Stomach smooth muscle (tissue), 2 donors: ENCODE measurements at regions not wholly inside any gene's neighbourhood (a gene's known extent, or its start where the extent isn't known, plus 50 kb on each side); places are given as distances from the start of the nearest gene placed in this dataset.
"Not testable (repeated sequence)": the region's sequence is repeated elsewhere in the genome, so short reads cannot be mapped to it uniquely, and the experiment has no call there.

ENCODE experiments used
- H3K27ac ChIP-seq: one replicate; pipeline ENCODE4 v1.7.0; 2013; ENCODE audit warnings: mild to moderate bottlenecking, low read length, inconsistent platforms
- H3K27me3 ChIP-seq, 2 donors: one replicate each; pipeline ENCODE4 v1.7.0; 2013; ENCODE audit warnings: low read length in 2 of 2; ENCODE audit not compliant: insufficient read depth in 2 of 2, control insufficient read depth in 1 of 2
- H3K36me3 ChIP-seq, 2 donors: one replicate each; pipeline ENCODE4 v1.7.0; 2013; ENCODE audit warnings: low read length in 2 of 2; ENCODE audit not compliant: control insufficient read depth in 2 of 2, insufficient read depth in 2 of 2
- H3K4me1 ChIP-seq: one replicate; pipeline ENCODE4 v1.7.0; 2013; ENCODE audit warnings: low read length; ENCODE audit not compliant: control insufficient read depth, insufficient read depth
- H3K4me3 ChIP-seq, 2 donors: one replicate each; pipeline ENCODE4 v1.7.0; 2013; ENCODE audit warnings: low read length in 2 of 2
- H3K9ac ChIP-seq, 2 donors: one replicate each; pipeline ENCODE4 v1.7.0; 2013; ENCODE audit warnings: low read length in 2 of 2, mild to moderate bottlenecking in 1 of 2
- H3K9me3 ChIP-seq, 2 donors: one replicate each; pipeline ENCODE4 v1.7.0; 2013; ENCODE audit warnings: low read length in 2 of 2; ENCODE audit not compliant: control insufficient read depth in 2 of 2
- donor health status: healthy.
- donor health status: Pancreatic carcinoma.

DNA sequence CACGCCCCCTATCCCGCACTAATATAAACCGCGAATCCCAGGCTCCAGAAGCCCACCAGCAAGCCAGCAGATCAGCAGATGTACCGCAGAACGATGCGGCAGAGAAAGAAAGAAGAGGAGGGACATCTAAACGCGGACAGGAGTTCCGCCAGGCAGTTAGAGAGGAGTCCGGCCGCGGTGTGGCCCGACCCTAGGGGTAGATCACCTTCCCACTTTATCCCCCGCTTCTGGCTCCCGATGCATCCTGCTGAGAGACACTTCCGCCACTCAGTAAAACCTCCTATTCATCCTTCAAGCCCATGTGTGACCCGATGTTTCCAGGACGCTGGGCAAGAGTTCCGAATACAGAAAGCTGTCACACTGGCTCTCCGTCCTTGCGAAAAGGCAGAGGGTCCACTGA lies 1046.8 kb downstream of the SLITRK5 start:
- H3K9ac ChIP-seq: no peak overlapping the region
- H3K4me1 ChIP-seq: no peaks in the 10 kb centered on the region
- H3K27ac ChIP-seq: no peak overlapping the region
- no peaks in the 10 kb centered on the region for H3K9me3 ChIP-seq
- H3K36me3 ChIP-seq: no peaks in the 10 kb centered on the region
- no peaks in the 10 kb centered on the region for H3K27me3 ChIP-seq
- no peak overlapping the region for H3K4me3 ChIP-seq

GRCh38 chr13:88718781-88719180 lies 1047.6 kb downstream of the SLITRK5 start:
- H3K27ac ChIP-seq: no peak overlapping the region
- no peaks in the 10 kb centered on the region for H3K4me1 ChIP-seq
- H3K27me3 ChIP-seq: no peaks in the 10 kb centered on the region
- no peak overlapping the region for H3K9ac ChIP-seq
- H3K4me3 ChIP-seq: no peak overlapping the region
- no peaks in the 10 kb centered on the region for H3K36me3 ChIP-seq
- no peaks in the 10 kb centered on the region for H3K9me3 ChIP-seq

DNA sequence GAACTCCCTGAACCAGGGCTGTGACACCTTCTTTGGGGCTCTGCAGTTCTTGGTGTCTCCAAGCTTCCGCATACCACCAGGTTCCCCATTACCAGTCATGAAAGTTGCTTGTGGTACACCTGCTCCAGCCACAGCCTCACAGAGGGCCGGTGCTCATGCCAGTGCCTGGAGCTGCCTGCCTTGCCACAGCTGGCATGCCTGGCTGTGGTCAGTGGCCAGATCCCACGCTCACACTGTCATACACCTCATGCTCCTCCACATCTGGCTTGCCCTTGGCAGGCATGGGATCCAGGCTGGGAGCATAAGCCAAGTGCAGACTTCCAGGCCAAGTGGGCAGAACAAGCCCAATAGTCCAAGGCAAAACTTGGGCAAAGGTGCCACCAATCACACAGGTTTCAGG lies 1054.9 kb downstream of the SLITRK5 start:
- Histone ChIP-seq H3K27ac (no peak overlapping the region), H3K36me3 (no peaks in the 10 kb centered on the region), H3K9ac (no peak overlapping the region), H3K27me3 (no peaks in the 10 kb centered on the region), H3K9me3 (peaks cover 0 to 2% of the 10 kb centered on the region in 2 donors), H3K4me3 (no peak overlapping the region), H3K4me1 (no peaks in the 10 kb centered on the region)

DNA sequence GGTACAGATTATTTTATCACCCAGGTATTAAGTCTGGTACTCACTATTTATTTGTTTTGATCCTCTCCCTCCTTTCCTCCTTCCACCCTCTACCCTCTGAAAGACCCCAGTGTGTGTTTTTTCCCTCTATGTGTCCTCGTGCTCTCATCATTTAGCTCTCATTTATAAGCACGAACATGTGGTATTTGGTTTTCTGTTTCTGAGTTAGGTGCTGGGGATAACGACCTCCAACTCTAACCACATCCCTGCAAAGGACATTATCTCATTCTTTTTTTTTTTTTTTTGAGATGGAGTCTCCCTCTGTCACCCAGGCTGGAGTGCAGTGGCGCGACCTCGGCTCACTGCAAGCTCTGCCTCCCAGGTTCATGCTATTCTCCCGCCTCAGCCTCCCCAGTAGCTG lies 1056.1 kb downstream of the SLITRK5 start:
- not testable (repeated sequence) for H3K4me1 ChIP-seq, H3K9me3 ChIP-seq, H3K27me3 ChIP-seq, H3K36me3 ChIP-seq, H3K9ac ChIP-seq, H3K4me3 ChIP-seq, H3K27ac ChIP-seq

GRCh38 chr13:88729605-88730004 lies 1058.4 kb downstream of the SLITRK5 start:
- no peak overlapping the region for H3K9ac ChIP-seq
- H3K4me1 ChIP-seq: no peaks in the 10 kb centered on the region
- H3K36me3 ChIP-seq: no peaks in the 10 kb centered on the region
- no peak overlapping the region for H3K27ac ChIP-seq
- H3K27me3 ChIP-seq: no peaks in the 10 kb centered on the region
- H3K4me3 ChIP-seq: no peak overlapping the region
- no peaks in the 10 kb centered on the region for H3K9me3 ChIP-seq

DNA sequence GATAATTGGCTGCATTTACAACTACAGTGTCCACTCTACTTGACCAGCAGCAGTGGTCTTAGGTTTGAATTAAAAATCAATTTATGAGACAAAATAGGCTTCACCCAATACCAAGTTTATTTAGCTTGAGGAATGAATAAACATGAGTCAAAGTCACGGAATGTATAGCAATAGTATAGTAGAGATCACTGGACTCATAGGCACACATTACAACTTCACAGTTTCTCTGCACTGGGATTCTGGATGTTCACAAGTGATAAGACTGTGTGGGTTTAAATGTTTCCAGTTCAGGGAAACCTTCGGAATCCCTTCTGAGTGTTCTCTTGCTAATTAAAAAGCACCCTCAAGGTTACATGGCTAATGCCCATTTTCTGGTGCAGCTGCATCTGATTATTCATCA lies 1064.9 kb downstream of the SLITRK5 start:
- Histone ChIP-seq H3K36me3 (no peaks in the 10 kb centered on the region), H3K4me3 (no peak overlapping the region), H3K4me1 (no peaks in the 10 kb centered on the region), H3K9me3 (no peaks in the 10 kb centered on the region), H3K9ac (no peak overlapping the region), H3K27me3 (no peaks in the 10 kb centered on the region), H3K27ac (no peak overlapping the region)

- Histone ChIP-seq H3K9me3 (no peaks in the 10 kb centered on the region), H3K9ac (no peak overlapping the region), H3K36me3 (no peaks in the 10 kb centered on the region), H3K27me3 (no peaks in the 10 kb centered on the region), H3K4me3 (no peak overlapping the region), H3K27ac (no peak overlapping the region), H3K4me1 (no peaks in the 10 kb centered on the region)
Observed at GRCh38 chr13:88739195-88739594, 1068.0 kb downstream of the SLITRK5 start.

GRCh38 chr13:88744289-88744688 lies 1073.1 kb downstream of the SLITRK5 start:
- no peak overlapping the region for H3K27ac ChIP-seq
- H3K9ac ChIP-seq: no peak overlapping the region
- H3K4me1 ChIP-seq: no peaks in the 10 kb centered on the region
- H3K27me3 ChIP-seq: no peaks in the 10 kb centered on the region
- H3K36me3 ChIP-seq: no peaks in the 10 kb centered on the region
- H3K4me3 ChIP-seq: no peak overlapping the region
- H3K9me3 ChIP-seq: no peaks in the 10 kb centered on the region

DNA sequence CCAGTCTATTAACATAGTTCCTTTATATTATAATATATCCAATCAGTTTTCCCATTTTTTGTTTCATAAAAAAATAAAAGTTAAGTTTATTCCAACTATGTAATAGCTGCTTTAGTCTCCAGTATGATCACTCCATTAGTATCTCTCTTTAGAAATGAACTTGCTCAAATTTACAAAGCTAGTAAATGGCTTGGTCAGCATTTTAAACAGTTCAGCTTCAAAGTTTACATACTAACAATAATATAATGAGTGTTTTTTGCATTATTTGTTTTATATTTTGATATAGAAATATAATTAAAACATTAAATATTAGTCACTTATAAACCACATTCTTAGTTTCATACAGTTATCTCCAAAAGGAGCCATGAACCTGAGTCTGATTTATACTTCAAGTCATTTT lies 1073.8 kb downstream of the SLITRK5 start:
- no peaks in the 10 kb centered on the region for H3K36me3 ChIP-seq
- no peaks in the 10 kb centered on the region for H3K9me3 ChIP-seq
- H3K4me1 ChIP-seq: no peaks in the 10 kb centered on the region
- H3K9ac ChIP-seq: no peak overlapping the region
- H3K27me3 ChIP-seq: no peaks in the 10 kb centered on the region
- no peak overlapping the region for H3K4me3 ChIP-seq
- H3K27ac ChIP-seq: no peak overlapping the region

- no peaks in the 10 kb centered on the region for H3K9me3 ChIP-seq
- no peaks in the 10 kb centered on the region for H3K4me1 ChIP-seq
- H3K27ac ChIP-seq: no peak overlapping the region
- no peak overlapping the region for H3K4me3 ChIP-seq
- H3K36me3 ChIP-seq: no peaks in the 10 kb centered on the region
- H3K9ac ChIP-seq: no peak overlapping the region
- no peaks in the 10 kb centered on the region for H3K27me3 ChIP-seq
Observed at GRCh38 chr13:88752041-88752440, 1080.9 kb downstream of the SLITRK5 start.

DNA sequence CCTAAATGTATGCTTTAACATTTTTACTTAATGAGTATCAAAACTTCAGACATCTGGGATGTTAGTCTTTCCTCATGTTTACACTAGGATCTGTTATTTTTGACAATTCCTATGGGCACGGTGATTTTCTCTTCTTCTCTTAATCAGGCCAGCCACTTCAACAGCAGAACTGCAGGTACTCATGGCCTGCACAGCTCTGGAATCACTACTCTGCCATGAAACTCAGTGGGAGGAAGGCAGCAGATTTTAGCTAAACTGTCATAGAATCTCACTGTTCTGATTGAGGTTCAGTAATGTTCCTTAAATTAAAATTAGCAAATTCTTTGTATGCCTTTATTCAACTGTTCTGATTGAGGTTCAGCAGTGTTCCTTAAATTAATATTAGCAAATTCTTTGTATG lies 1083.0 kb downstream of the SLITRK5 start:
- no peak overlapping the region for H3K4me3 ChIP-seq
- no peaks in the 10 kb centered on the region for H3K9me3 ChIP-seq
- no peaks in the 10 kb centered on the region for H3K27me3 ChIP-seq
- H3K27ac ChIP-seq: no peak overlapping the region
- H3K9ac ChIP-seq: no peak overlapping the region
- H3K36me3 ChIP-seq: no peaks in the 10 kb centered on the region
- no peaks in the 10 kb centered on the region for H3K4me1 ChIP-seq

DNA sequence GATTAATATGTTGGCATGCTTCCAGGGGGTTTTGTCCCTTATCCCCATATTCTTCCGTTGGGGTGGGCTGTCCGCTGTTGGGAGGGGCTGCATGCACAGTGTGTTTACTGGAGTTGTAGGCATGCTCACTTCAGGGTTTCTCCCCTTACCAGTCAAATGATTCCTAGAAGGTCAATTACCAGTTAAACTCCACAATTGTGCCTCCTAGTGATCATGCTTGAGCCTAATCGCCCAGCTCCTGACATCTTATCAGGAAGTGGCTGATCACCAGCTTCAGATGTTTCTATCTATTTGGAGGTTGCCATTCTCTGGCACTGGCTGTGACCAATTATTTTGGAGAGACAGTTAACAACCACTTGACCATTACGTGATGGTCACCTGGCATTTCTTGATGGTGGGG lies 1090.0 kb downstream of the SLITRK5 start:
- Histone ChIP-seq H3K27ac (no peak overlapping the region), H3K4me3 (no peak overlapping the region), H3K27me3 (no peaks in the 10 kb centered on the region), H3K9me3 (no peaks in the 10 kb centered on the region), H3K36me3 (no peaks in the 10 kb centered on the region), H3K9ac (no peak overlapping the region), H3K4me1 (no peaks in the 10 kb centered on the region)
